Ovary (tissue), 7 donors: ENCODE measurements at regions not wholly inside any gene's neighbourhood (a gene's known extent, or its start where the extent isn't known, plus 50 kb on each side); places are given as distances from the start of the nearest gene placed in this dataset.

ENCODE experiments used
- DNase-seq, 5 donors: peaks; one replicate each; pipeline ENCODE4 v3.0.0-alpha.2; 2019 to 2020
- H3K27ac ChIP-seq, 2 donors: fragments of 200-600 bp; one replicate each; pipeline versions ENCODE4 v1.5.1 to v1.8.0; 2019 to 2022
- H3K27me3 ChIP-seq: fragments of 200-600 bp; one replicate; pipeline ENCODE4 v1.8.0; 2022
- H3K36me3 ChIP-seq: fragments of 200-600 bp; sonication (generic); one replicate; pipeline ENCODE4 v1.5.1; 2019
- H3K4me1 ChIP-seq: one replicate; pipeline ENCODE4 v1.8.1; 2013; ENCODE audit warnings: mild to moderate bottlenecking, moderate library complexity; ENCODE audit not compliant: insufficient read depth
- H3K4me3 ChIP-seq: fragments of 200-600 bp; sonication (generic); one replicate; pipeline ENCODE4 v1.5.1; 2017
- H3K9me3 ChIP-seq, 2 donors: fragments of 200-600 bp in 1 of 2; sonication (generic) in 1 of 2; one replicate each; pipeline versions ENCODE4 v1.5.1 to v1.8.1; 2013 to 2019; ENCODE audit warnings: mild to moderate bottlenecking in 1 of 2, moderate library complexity in 1 of 2
- CTCF ChIP-seq, 3 donors: fragments of 450-650 bp in 2 of 3; fragments of 200-600 bp in 1 of 3; IDR thresholded peaks; one replicate each; pipeline versions ENCODE4 v1.5.1 to v1.8.0; 2016 to 2022; ENCODE audit warnings: antibody characterized with exemption in 3 of 3, mild to moderate bottlenecking in 1 of 3
- EP300 ChIP-seq: sonication (generic); formaldehyde crosslinking; IDR thresholded peaks from one replicate; pipeline ENCODE4 v1.6.1; 2017; ENCODE audit warnings: antibody characterized with exemption
- POLR2A ChIP-seq: fragments of 450-650 bp; IDR thresholded peaks from one replicate; pipeline ENCODE4 v1.6.1; 2017; ENCODE audit warnings: antibody characterized with exemption, mild to moderate bottlenecking, moderate library complexity
- WGBS, 3 donors: extraction: QIAGEN DNeasy Blood & Tissue Kit in 1 of 3; methylation state at CpG; one replicate each; pipeline versions ENCODE4 v1.1.5 to v1.1.7; 2013 to 2017; 5-methylcytosine and 5-hydroxymethylcytosine counted together
- intact Hi-C, 4 donors: fragments of 100-400 bp; cut with DNase I; formaldehyde crosslinking; loops; one replicate each; pipeline versions ENCODE4 v1.11.0 to v1.15.1; 2022 to 2023
- donor health status: DM: no; HTN: no; CAD: no; lungs with moderate emphysema.
- donor health status: DM: no; HTN: no; CAD: no.
- donor health status: Bipolar disorder and iron deficiency.
- donor health status: DM: no; HTN: no; CAD: no.
- donor health status: DM: yes; HTN: yes; CAD: no.

DNA sequence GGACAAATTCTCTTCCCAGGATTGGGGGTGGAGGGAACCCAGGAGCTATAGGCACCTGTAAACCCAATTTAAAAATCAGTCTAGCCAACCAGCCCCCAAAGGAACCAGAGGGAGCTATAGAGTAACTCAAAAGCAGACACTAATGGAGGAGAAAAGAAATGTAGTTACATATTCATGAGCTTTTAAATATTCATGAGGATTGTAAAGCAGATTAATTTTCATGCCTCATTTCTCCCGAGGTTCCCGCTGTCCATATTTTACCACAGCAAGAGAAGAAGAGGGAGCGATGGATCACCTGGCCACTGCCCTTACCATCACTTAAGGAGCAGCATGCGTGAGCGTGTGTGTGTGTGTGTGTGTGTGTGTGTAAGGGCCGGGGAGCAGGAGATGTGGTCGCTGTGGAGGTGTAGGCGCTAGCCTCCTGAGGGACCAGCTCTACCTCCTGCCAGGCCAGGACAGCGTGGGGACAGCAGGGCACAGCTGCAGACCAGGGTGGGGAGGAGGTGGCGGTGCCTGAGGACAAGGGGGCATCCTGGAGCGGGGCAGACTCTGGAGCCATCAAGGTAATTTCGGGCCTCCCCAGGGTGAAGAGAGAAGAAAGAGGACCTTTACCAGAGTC is 100.7 kb upstream of the THY1 start:
- no peak for DNase-seq
- intact Hi-C loops = no loop called here
- Histone ChIP-seq H3K36me3 (no peaks in the 10 kb centered on the region), H3K4me3 (no peak overlapping the region), H3K9me3 (no peaks in the 10 kb centered on the region), H3K27me3 (no peaks in the 10 kb centered on the region), H3K27ac (no peak overlapping the region), H3K4me1 (no peaks in the 10 kb centered on the region)
- TF ChIP-seq EP300 = no peak
- no peak for TF ChIP-seq CTCF (IDR thresholded peaks at IDR 0.05)
- TF ChIP-seq POLR2A = no peak
- WGBS, 3 donors = 73 to 77% (median 76%) methylated on average over 12 of the region's 12 CpGs

GRCh38 chr11:119522609-119523008 is 99.6 kb upstream of the THY1 start:
- no peak for TF ChIP-seq POLR2A
- no peak for TF ChIP-seq CTCF (IDR thresholded peaks at IDR 0.05)
- TF ChIP-seq EP300 = no peak
- no peaks in the 10 kb centered on the region for H3K4me1 ChIP-seq
- H3K4me3 ChIP-seq = no peak overlapping the region
- no peak overlapping the region for H3K27ac ChIP-seq
- 81 to 84% (median 83%) methylated on average over 4 of the region's 4 CpGs for WGBS, 3 donors
- H3K9me3 ChIP-seq = no peaks in the 10 kb centered on the region
- intact Hi-C loops = no loop called here
- DNase-seq = no peak
- H3K36me3 ChIP-seq = no peaks in the 10 kb centered on the region
- H3K27me3 ChIP-seq = no peaks in the 10 kb centered on the region

DNA sequence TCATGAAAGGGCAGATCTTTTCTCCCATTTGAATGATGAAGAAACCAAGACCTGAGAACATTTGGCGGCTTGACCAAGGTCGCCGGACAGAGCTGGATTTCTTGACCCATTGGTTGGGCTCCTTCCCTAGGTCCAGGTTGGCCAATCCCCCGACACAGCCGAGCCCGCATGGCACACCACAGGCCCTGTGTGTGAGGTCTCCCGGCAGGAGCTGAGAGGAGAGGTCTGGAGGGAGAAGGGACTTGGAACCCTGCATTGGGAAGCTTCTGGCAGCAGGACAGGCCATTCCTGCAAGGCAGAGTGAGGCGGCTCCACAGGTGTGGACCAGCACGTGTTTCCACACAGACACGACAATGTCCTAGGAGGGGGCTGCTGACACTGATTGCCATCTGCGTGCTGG is 98.6 kb upstream of the THY1 start:
- Histone ChIP-seq H3K36me3 (no peaks in the 10 kb centered on the region), H3K9me3 (no peaks in the 10 kb centered on the region), H3K4me1 (no peaks in the 10 kb centered on the region), H3K27me3 (no peaks in the 10 kb centered on the region), H3K27ac (no peak overlapping the region), H3K4me3 (no peak overlapping the region)
- no peak for TF ChIP-seq EP300
- no peak for TF ChIP-seq POLR2A
- no peak for TF ChIP-seq CTCF (IDR thresholded peaks at IDR 0.05)
- WGBS, 3 donors = 74 to 80% (median 77%) methylated on average over 11 of the region's 11 CpGs
- DNase-seq = no peak
- intact Hi-C loops = no loop called here

GRCh38 chr11:119520966-119521365 is 98.0 kb upstream of the THY1 start:
- TF ChIP-seq POLR2A = no peak
- Histone ChIP-seq H3K9me3 (no peaks in the 10 kb centered on the region), H3K4me1 (no peaks in the 10 kb centered on the region), H3K27me3 (no peaks in the 10 kb centered on the region), H3K36me3 (no peaks in the 10 kb centered on the region), H3K4me3 (no peak overlapping the region), H3K27ac (no peak overlapping the region)
- intact Hi-C loops = no loop called here
- no peak for DNase-seq
- 72 to 80% (median 74%) methylated on average over 9 of the region's 9 CpGs for WGBS, 3 donors

- Histone ChIP-seq H3K27ac (no peak overlapping the region), H3K4me3 (no peak overlapping the region), H3K36me3 (no peaks in the 10 kb centered on the region), H3K4me1 (no peaks in the 10 kb centered on the region), H3K27me3 (no peaks in the 10 kb centered on the region), H3K9me3 (no peaks in the 10 kb centered on the region)
- WGBS, 3 donors = 43 to 58% (median 52%) methylated on average over 1 of the region's 1 CpG
- TF ChIP-seq CTCF (IDR thresholded peaks at IDR 0.05) (no peak), POLR2A (no peak), EP300 (no peak)
- intact Hi-C loops = no loop called here
- no peak for DNase-seq
Measured at GRCh38 chr11:119520400-119520799, 97.4 kb upstream of the THY1 start.
